OCI-LY3 (cell line): ENCODE measurements at regions not wholly inside any gene's neighbourhood (a gene's known extent, or its start where the extent isn't known, plus 50 kb on each side); places are given as distances from the start of the nearest gene placed in this dataset.
"Not testable (repeated sequence)": the region's sequence is repeated elsewhere in the genome, so short reads cannot be mapped to it uniquely, and the experiment has no call there.

Experiments
- H2AFZ ChIP-seq: fragments of 200-600, 300-600 bp; shearing (Covaris generic); 2 replicates; pipeline ENCODE4 v1.6.0; 2014; ENCODE audit warnings: antibody characterized with exemption, low read depth, low read length
- H3K27ac ChIP-seq: fragments of 200-600, 300-600 bp; sonication (generic); 2 replicates; pipeline ENCODE4 v1.5.1; 2014; ENCODE audit warnings: mild to moderate bottlenecking, low read length, moderate library complexity, mixed read lengths
- H3K27me3 ChIP-seq: fragments of 200-600, 300-600 bp; sonication (generic); 2 replicates; pipeline ENCODE4 v1.6.1; 2014; ENCODE audit warnings: low read depth, low read length, mixed read lengths
- H3K36me3 ChIP-seq: fragments of 200-600, 300-600 bp; sonication (generic); replicated peaks from 2 replicates; pipeline ENCODE3; 2014; ENCODE audit warnings: low read depth, low read length, mixed read lengths
- H3K4me1 ChIP-seq: fragments of 300-600, 200-600 bp; sonication (generic); 2 replicates; pipeline ENCODE4 v1.6.1; 2014; ENCODE audit warnings: low read length, mixed read lengths
- H3K4me2 ChIP-seq: fragments of 200-600, 300-600 bp; sonication (generic); 2 replicates; pipeline ENCODE4 v1.6.1; 2014; ENCODE audit warnings: low read length, mixed read lengths
- H3K4me3 ChIP-seq: fragments of 300-600, 200-600 bp; sonication (generic); 2 replicates; pipeline ENCODE4 v1.5.1; 2014; ENCODE audit warnings: antibody characterized with exemption, mild to moderate bottlenecking, low read length, moderate library complexity
- H3K79me2 ChIP-seq: fragments of 300-600, 200-600 bp; shearing (Covaris generic); 2 replicates; pipeline ENCODE4 v1.6.1; 2014; ENCODE audit warnings: mild to moderate bottlenecking, low read length, mixed read lengths
- H3K9ac ChIP-seq: fragments of 300-600, 200-600 bp; shearing (Covaris generic); 2 replicates; pipeline ENCODE4 v1.6.0; 2014; ENCODE audit warnings: mild to moderate bottlenecking, low read length, moderate library complexity
- H3K9me3 ChIP-seq: fragments of 200-600, 300-600 bp; shearing (Covaris generic); 2 replicates; pipeline ENCODE4 v1.6.1; 2014; ENCODE audit warnings: low read length, mixed read lengths; ENCODE audit not compliant: insufficient read depth
- H4K20me1 ChIP-seq: fragments of 200-600, 300-600 bp; sonication (generic); 2 replicates; pipeline ENCODE4 v1.6.1; 2016; ENCODE audit warnings: low read length, mixed read lengths; ENCODE audit not compliant: insufficient read depth
- CTCF ChIP-seq: fragments of 200-600, 300-600 bp; sonication (generic); IDR thresholded peaks from 2 replicates; pipeline ENCODE4 v1.5.1; 2014; ENCODE audit warnings: antibody characterized with exemption, low read length, low read depth
- EZH2phosphoT487 ChIP-seq: fragments of 200-600 bp; shearing (Covaris generic); IDR thresholded peaks from 2 replicates; pipeline ENCODE4 v1.6.1; 2018; ENCODE audit warnings: antibody characterized with exemption, mixed run types, low read depth

DNA sequence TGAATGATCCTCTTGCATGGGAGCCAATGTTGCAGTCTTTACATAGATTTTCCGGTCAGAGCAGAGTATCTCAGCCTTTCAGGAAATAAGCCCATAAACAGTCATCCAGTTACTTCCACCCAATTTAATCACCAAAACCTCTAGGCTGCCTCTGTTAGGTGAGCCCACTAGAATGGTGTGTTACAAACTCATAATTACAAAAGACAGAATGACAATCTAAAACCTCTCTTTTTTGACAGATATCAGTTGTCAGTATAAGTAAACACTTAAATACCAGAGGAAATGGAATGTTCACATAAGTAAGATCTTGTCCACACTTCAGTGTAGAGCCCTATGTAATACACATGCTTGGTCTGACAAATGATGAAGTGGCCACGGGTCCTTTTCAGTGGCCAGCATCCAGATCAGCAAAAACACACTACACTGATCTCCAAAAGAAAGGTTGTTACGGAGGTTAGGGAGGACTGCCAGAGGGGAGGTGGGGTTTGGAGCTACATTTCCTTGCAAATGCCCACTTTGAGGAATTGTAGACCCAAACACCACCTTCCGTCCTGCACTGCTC, 71.3 kb upstream of the FBXO28 start:
- no peak overlapping the region for H3K4me3 ChIP-seq
- H3K9me3 ChIP-seq, result no peaks in the 10 kb centered on the region
- no peak overlapping the region for H3K4me2 ChIP-seq
- no peak overlapping the region for H3K27ac ChIP-seq
- 0 out of 2 replicates have a peak, but pooled peaks cover 3% of the 10 kb centered on the region for H3K4me1 ChIP-seq
- peak overlapping the region; percentile 22; the same call in 1 of the 2 replicates for H2AFZ ChIP-seq
- no peaks in the 10 kb centered on the region for H4K20me1 ChIP-seq
- H3K27me3 ChIP-seq, result peaks cover 5% of the 10 kb centered on the region; the same call in 1 of the 2 replicates
- H3K36me3 ChIP-seq, result no peaks in the 10 kb centered on the region
- H3K79me2 ChIP-seq, result no peaks in the 10 kb centered on the region
- TF ChIP-seq EZH2phosphoT487 (no peak), CTCF (no peak)
- no peak overlapping the region for H3K9ac ChIP-seq

GRCh38 chr1:224041032-224041431, 72.9 kb upstream of the FBXO28 start:
- H3K79me2 ChIP-seq, result no peaks in the 10 kb centered on the region
- no peak overlapping the region for H3K4me3 ChIP-seq
- no peak overlapping the region for H3K9ac ChIP-seq
- H4K20me1 ChIP-seq, result no peaks in the 10 kb centered on the region
- H3K4me2 ChIP-seq, result no peak overlapping the region
- no peaks in the 10 kb centered on the region for H3K36me3 ChIP-seq
- 0 out of 2 replicates have a peak, but pooled peaks cover 3% of the 10 kb centered on the region for H3K4me1 ChIP-seq
- H3K27ac ChIP-seq, result no peak overlapping the region
- no peak overlapping the region for H2AFZ ChIP-seq
- H3K27me3 ChIP-seq, result peaks cover 5% of the 10 kb centered on the region; the same call in 1 of the 2 replicates
- H3K9me3 ChIP-seq, result no peaks in the 10 kb centered on the region
- no peak for TF ChIP-seq EZH2phosphoT487
- TF ChIP-seq CTCF, result no peak

GRCh38 chr1:224040423-224040822, 73.5 kb upstream of the FBXO28 start:
- not testable (repeated sequence) for H3K9me3 ChIP-seq, H3K4me3 ChIP-seq, H3K9ac ChIP-seq, H4K20me1 ChIP-seq, H3K4me2 ChIP-seq, H3K79me2 ChIP-seq, H2AFZ ChIP-seq, H3K27ac ChIP-seq, H3K27me3 ChIP-seq, H3K36me3 ChIP-seq, H3K4me1 ChIP-seq

- H3K4me3 ChIP-seq, H2AFZ ChIP-seq, H3K9ac ChIP-seq, H3K27ac ChIP-seq, H4K20me1 ChIP-seq, H3K79me2 ChIP-seq, H3K36me3 ChIP-seq, H3K9me3 ChIP-seq, H3K27me3 ChIP-seq, H3K4me1 ChIP-seq, H3K4me2 ChIP-seq: not testable (repeated sequence)
Measured at GRCh38 chr1:224040006-224040405, 73.9 kb upstream of the FBXO28 start.

DNA sequence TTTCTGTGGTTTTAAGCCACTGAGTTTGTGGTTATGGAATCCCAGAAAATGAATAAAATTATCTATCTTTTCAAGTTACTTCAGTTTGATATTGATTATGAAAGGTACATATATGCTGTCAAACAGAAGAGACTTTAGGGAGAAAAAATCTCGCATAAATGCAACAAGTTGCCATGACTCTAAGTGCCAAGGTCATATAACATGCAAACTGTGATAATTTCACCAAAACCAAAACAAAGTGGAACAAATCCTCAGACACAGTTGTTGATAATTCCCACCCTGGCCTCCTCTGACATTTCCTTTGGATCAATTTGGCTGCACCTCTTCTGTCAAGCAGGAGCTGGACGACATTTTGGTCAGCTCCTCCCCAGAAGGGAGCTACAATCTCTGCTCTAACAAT, 75.1 kb upstream of the FBXO28 start:
- not testable (repeated sequence) for H3K9ac ChIP-seq, H4K20me1 ChIP-seq, H3K9me3 ChIP-seq, H2AFZ ChIP-seq, H3K4me3 ChIP-seq, H3K4me2 ChIP-seq, H3K4me1 ChIP-seq, H3K79me2 ChIP-seq, H3K36me3 ChIP-seq, H3K27me3 ChIP-seq, H3K27ac ChIP-seq

DNA sequence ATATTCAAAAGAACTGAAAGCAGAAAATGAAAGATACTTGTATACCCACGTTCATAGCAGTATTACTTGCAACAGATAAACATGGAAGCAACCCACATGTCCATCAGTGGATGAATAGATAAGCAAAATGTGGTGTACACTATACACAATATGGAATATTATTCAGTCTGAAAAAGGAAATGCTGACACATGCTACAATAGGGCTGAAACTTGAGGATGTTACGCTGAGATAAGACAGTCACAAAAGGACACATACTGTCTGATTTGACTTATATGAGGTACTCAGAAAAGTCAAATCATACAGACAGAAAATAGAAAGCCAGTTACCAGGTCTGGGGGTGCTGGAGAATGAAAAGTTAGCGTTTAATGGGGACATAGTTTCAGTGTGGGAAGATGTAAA, 76.5 kb upstream of the FBXO28 start:
- H3K4me1 ChIP-seq, H3K36me3 ChIP-seq, H2AFZ ChIP-seq, H3K4me3 ChIP-seq, H4K20me1 ChIP-seq, H3K9me3 ChIP-seq, H3K79me2 ChIP-seq, H3K27ac ChIP-seq, H3K9ac ChIP-seq, H3K27me3 ChIP-seq, H3K4me2 ChIP-seq: not testable (repeated sequence)

DNA sequence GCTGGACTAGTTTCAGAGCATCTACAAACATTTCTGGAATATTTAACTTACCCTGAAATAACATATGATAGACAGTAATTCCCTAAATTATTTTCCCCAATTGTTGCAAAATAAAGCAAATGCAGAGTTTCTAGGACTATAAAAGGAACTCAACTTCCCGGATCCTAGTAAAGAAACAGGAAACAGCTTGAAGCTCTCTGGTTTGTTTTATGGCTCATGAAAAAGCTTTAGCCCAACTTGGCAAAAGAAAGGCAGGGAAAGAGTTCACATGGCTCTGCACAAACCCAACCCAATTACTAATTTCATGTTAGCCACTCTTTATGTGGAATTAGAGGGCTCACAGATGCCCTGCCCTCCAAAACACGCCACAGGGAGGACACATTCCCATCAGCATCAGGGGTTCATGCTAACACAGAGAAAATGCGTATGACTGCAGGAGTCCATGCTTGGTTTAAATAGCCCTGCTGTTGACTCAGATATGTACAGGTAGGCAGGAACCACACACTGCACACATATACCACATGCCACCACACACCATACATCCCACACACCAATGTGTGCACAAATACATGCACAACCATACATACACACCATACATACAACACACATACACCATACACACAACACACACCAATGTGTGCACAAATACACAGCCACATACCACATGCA, 81.2 kb upstream of the FBXO28 start:
- H3K79me2 ChIP-seq, H3K36me3 ChIP-seq, H3K9ac ChIP-seq, H4K20me1 ChIP-seq, H3K27me3 ChIP-seq, H3K4me2 ChIP-seq, H3K4me1 ChIP-seq, H2AFZ ChIP-seq, H3K4me3 ChIP-seq, H3K27ac ChIP-seq, H3K9me3 ChIP-seq: not testable (repeated sequence)

DNA sequence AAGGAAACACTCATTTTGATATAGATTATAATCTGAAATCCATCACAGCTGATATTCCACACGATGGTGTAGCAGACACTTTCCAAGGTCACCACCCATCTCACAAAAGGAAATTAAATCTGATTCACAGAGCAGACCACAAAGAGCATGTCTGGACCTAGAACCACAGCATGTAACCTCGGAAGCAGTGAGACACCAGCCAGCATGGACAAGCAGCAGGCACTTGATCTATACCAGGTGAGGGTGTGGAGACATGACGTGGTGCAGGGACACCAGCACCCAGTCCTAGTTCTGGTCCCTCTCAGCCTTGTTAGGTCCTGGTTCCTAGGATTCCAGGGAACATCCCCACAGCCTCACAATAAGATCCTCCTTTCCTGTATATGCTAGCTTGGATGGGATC, 81.9 kb upstream of the FBXO28 start:
- not testable (repeated sequence) for H3K9ac ChIP-seq, H4K20me1 ChIP-seq, H3K9me3 ChIP-seq, H3K27ac ChIP-seq, H3K36me3 ChIP-seq, H3K4me1 ChIP-seq, H3K4me2 ChIP-seq, H2AFZ ChIP-seq, H3K79me2 ChIP-seq, H3K27me3 ChIP-seq, H3K4me3 ChIP-seq
